SK-N-SH (cell line): ENCODE measurements at regions not wholly inside any gene's neighbourhood (a gene's known extent, or its start where the extent isn't known, plus 50 kb on each side); places are given as distances from the start of the nearest gene placed in this dataset.

ENCODE experiments used
- CTCF ChIA-PET: fragments of 300-600, 350-600 bp; formaldehyde crosslinking; extraction: SDS; loops from one replicate; lab custom pipeline; 2021; lab: Yijun Ruan, JAX
- POLR2A ChIA-PET: fragments of 350-600 bp; sonication (Branson Sonifier 250); formaldehyde crosslinking; extraction: SDS; loops from one replicate; lab custom pipeline; 2020; ENCODE audit warnings: antibody characterized with exemption, inconsistent platforms; lab: Yijun Ruan, JAX
- DNase-seq: peaks from one replicate; pipeline ENCODE4 v3.0.0; 2012
- H2AFZ ChIP-seq: fragments of 200-600 bp; sonication (generic); 2 replicates; pipeline ENCODE4 v1.8.1; 2016; ENCODE audit warnings: antibody characterized with exemption, mild to moderate bottlenecking, low read depth
- H3F3A ChIP-seq: fragments of 200-600 bp; sonication (generic); replicated peaks from 2 replicates; pipeline ENCODE3; 2016; ENCODE audit warnings: antibody characterized with exemption, mild to moderate bottlenecking; ENCODE audit not compliant: insufficient read depth
- H3K27ac ChIP-seq, 2 experiments: fragments of 200-500 bp in 1 of 2; fragments of 200-600 bp in 1 of 2; sonication (Bioruptor generic) in 1 of 2; sonication (generic), shearing (Covaris generic) in 1 of 2; 2 replicates each; pipeline versions ENCODE4 v1.5.1 to v1.6.1; 2014 to 2016; ENCODE audit warnings: low read depth in 2 of 2, inconsistent platforms in 1 of 2, low read length in 1 of 2, mild to moderate bottlenecking in 1 of 2, mixed read lengths in 1 of 2
- H3K27me3 ChIP-seq: fragments of 200-600 bp; sonication (generic), shearing (Covaris generic); 2 replicates; pipeline ENCODE4 v1.6.1; 2016; ENCODE audit warnings: mixed run types; ENCODE audit not compliant: insufficient read depth
- H3K36me3 ChIP-seq, 2 experiments: fragments of 200-500 bp in 1 of 2; fragments of 200-600 bp in 1 of 2; sonication (Bioruptor generic) in 1 of 2; sonication (generic) in 1 of 2; replicated peaks in 1 of 2; 2 replicates each; pipeline versions ENCODE3 to v1.5.1; 2014 to 2016; ENCODE audit warnings: low read length in 1 of 2, mild to moderate bottlenecking in 1 of 2; ENCODE audit not compliant: insufficient read depth in 2 of 2, control insufficient read depth in 1 of 2
- H3K4me1 ChIP-seq, 2 experiments: fragments of 200-500 bp in 1 of 2; fragments of 200-600 bp in 1 of 2; sonication (Bioruptor generic) in 1 of 2; sonication (generic), shearing (Covaris generic) in 1 of 2; 2 replicates each; pipeline versions ENCODE4 v1.5.1 to v1.6.1; 2014 to 2016; ENCODE audit warnings: low read depth in 1 of 2, low read length in 1 of 2, mixed run types in 1 of 2; ENCODE audit not compliant: insufficient read depth in 2 of 2, control insufficient read depth in 1 of 2
- H3K4me2 ChIP-seq: fragments of 200-600 bp; sonication (generic), shearing (Covaris generic); 2 replicates; pipeline ENCODE4 v1.6.1; 2017; ENCODE audit warnings: mixed run types
- H3K4me3 ChIP-seq, 2 experiments: fragments of 200-500 bp in 1 of 2; fragments of 200-600 bp in 1 of 2; sonication (Bioruptor generic) in 1 of 2; sonication (generic), shearing (Covaris generic) in 1 of 2; 2 replicates each; pipeline versions ENCODE4 v1.5.1 to v1.8.1; 2014 to 2016; ENCODE audit warnings: low read depth in 2 of 2, inconsistent platforms in 1 of 2, low read length in 1 of 2, mild to moderate bottlenecking in 1 of 2, mixed read lengths in 1 of 2, moderate library complexity in 1 of 2
- H3K79me2 ChIP-seq: fragments of 200-600 bp; sonication (generic); 2 replicates; pipeline ENCODE4 v1.8.1; 2017; ENCODE audit warnings: mild to moderate bottlenecking; ENCODE audit not compliant: insufficient read depth
- H3K9ac ChIP-seq: fragments of 200-600 bp; sonication (generic); 2 replicates; pipeline ENCODE4 v1.6.1; 2017; ENCODE audit warnings: mixed run types
- H3K9me2 ChIP-seq: fragments of 200-600 bp; sonication (generic); 2 replicates; pipeline ENCODE4 v1.6.1; 2017; ENCODE audit warnings: mixed run types
- H3K9me3 ChIP-seq: fragments of 200-600 bp; sonication (generic); 2 replicates; pipeline ENCODE4 v1.6.1; 2017; ENCODE audit warnings: mixed run types, mild to moderate bottlenecking, moderate library complexity
- H4K20me1 ChIP-seq: fragments of 200-600 bp; sonication (generic); 2 replicates; pipeline ENCODE4 v1.6.1; 2017; ENCODE audit warnings: mild to moderate bottlenecking, mixed run types; ENCODE audit not compliant: insufficient read depth
- FOSL2 ChIP-seq: IDR thresholded peaks from 2 replicates; pipeline ENCODE4 v1.4.0; 2012; ENCODE audit warnings: low read depth, mild to moderate bottlenecking, moderate library complexity, borderline replicate concordance
- GATA2 ChIP-seq: sonication (generic); formaldehyde crosslinking; IDR thresholded peaks from 2 replicates; pipeline ENCODE4 v1.5.0; 2020; ENCODE audit warnings: mild to moderate bottlenecking, missing genetic modification reagents
- JUND ChIP-seq: IDR thresholded peaks from 2 replicates; pipeline ENCODE4 v1.4.0; 2012
- NFIC ChIP-seq: IDR thresholded peaks from 2 replicates; pipeline ENCODE4 v1.4.0; 2012; ENCODE audit warnings: borderline replicate concordance
- NRF1 ChIP-seq: IDR thresholded peaks from 2 replicates; pipeline ENCODE4 v1.6.1; 2012; ENCODE audit warnings: low read depth, mild to moderate bottlenecking, low read length
- TAF1 ChIP-seq: IDR thresholded peaks from 2 replicates; pipeline ENCODE4 v1.6.1; 2012; ENCODE audit warnings: low read depth, mild to moderate bottlenecking, low read length, moderate library complexity, borderline replicate concordance
- TCF12 ChIP-seq: IDR thresholded peaks from 2 replicates; pipeline ENCODE4 v1.4.0; 2012
- TEAD4 ChIP-seq: IDR thresholded peaks from 2 replicates; pipeline ENCODE4 v1.4.0; 2012; ENCODE audit warnings: mild to moderate bottlenecking, borderline replicate concordance; ENCODE audit not compliant: insufficient read depth
- USF2 ChIP-seq: fragments of 150-350 bp; IDR thresholded peaks from 2 replicates; pipeline ENCODE4 v1.6.1; 2017; ENCODE audit warnings: antibody characterized with exemption, low read length, low read depth, borderline replicate concordance
- WGBS: methylation state at CpG from one replicate; pipeline ENCODE4 v1.1.6; 2017; ENCODE audit warnings: low lambda C conversion rate; 5-methylcytosine and 5-hydroxymethylcytosine counted together
- TF ChIP-seq, protein P1 (sequence below): IDR thresholded peaks from 2 replicates; pipeline ENCODE4 v1.6.1; 2012; ENCODE audit warnings: mild to moderate bottlenecking, low read depth, low read length, moderate library complexity

GRCh38 chr11:87926250-87926970 lies 248.8 kb downstream of the RAB38 start:
- DNase-seq: no peak
- no peaks in the 10 kb centered on the region for H3F3A ChIP-seq
- no peak overlapping the region for H3K4me3 ChIP-seq
- no peaks in the 10 kb centered on the region for H3K9me2 ChIP-seq
- H3K4me1 ChIP-seq: no peaks in the 10 kb centered on the region
- no peaks in the 10 kb centered on the region for H3K79me2 ChIP-seq
- WGBS: 27% methylated on average over 5 of the region's 5 CpGs
- ChIA-PET POLR2A (no interaction called here), CTCF (no interaction called here)
- no peaks in the 10 kb centered on the region for H3K9me3 ChIP-seq
- H3K9ac ChIP-seq: no peak overlapping the region
- H3K27ac ChIP-seq: no peak overlapping the region
- H3K4me2 ChIP-seq: no peak overlapping the region
- H4K20me1 ChIP-seq: no peaks in the 10 kb centered on the region
- H3K27me3 ChIP-seq: no peaks in the 10 kb centered on the region
- no peaks in the 10 kb centered on the region for H3K36me3 ChIP-seq
- TF ChIP-seq USF2 (no peak), GATA2 (no peak), NRF1 (no peak), JUND (0 out of 2 replicates have a peak, but pooled peaks have one; percentile 15)
- no peak overlapping the region for H2AFZ ChIP-seq

DNA sequence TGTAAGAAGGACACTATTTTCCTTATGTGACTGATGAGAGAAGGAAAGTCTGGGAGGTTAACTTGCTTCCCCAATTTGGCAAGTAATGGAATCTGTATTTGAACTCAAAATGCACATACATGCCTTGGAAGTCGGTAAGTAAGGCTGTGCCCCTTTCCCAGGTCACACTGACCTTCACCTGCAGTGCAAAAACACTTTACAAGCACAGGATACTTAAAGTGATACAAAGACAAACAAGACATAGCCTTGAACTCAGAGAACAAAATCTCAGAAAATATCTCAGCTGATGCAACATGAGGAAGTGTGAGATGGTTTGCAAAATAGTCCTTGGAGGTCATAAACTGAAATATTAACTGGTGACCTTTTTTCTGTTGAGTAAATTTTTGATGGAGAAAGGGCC lies 251.1 kb downstream of the RAB38 start:
- ChIA-PET POLR2A (no interaction called here), CTCF (no interaction called here)
- Histone ChIP-seq H3K4me3 (no peak overlapping the region), H3K9ac (no peak overlapping the region), H3K79me2 (no peaks in the 10 kb centered on the region), H2AFZ (no peak overlapping the region), H3K9me2 (no peaks in the 10 kb centered on the region), H3K9me3 (no peaks in the 10 kb centered on the region), H3K27ac (no peak overlapping the region), H3K36me3 (no peaks in the 10 kb centered on the region), H3K4me1 (no peaks in the 10 kb centered on the region), H3K27me3 (no peaks in the 10 kb centered on the region), H3F3A (no peaks in the 10 kb centered on the region), H4K20me1 (no peaks in the 10 kb centered on the region), H3K4me2 (no peak overlapping the region)
- WGBS: 0% methylated on average over 1 of the region's 1 CpG
- DNase-seq: no peak
- no peak for TF ChIP-seq JUND
- no peak for TF ChIP-seq TAF1
- no peak for TF ChIP-seq FOSL2

- Histone ChIP-seq H2AFZ (no peak overlapping the region), H3K27me3 (no peaks in the 10 kb centered on the region), H3K36me3 (no peaks in the 10 kb centered on the region), H3K9me3 (no peaks in the 10 kb centered on the region), H3F3A (no peaks in the 10 kb centered on the region), H3K4me2 (no peak overlapping the region), H3K4me3 (no peak overlapping the region)
- 4% methylated on average over 3 of the region's 3 CpGs for WGBS
- no peak for DNase-seq
- TF ChIP-seq TEAD4 (no peak), NFIC (no peak), FOSL2 (no peak), TCF12 (no peak)
- TF ChIP-seq, protein P1, sequence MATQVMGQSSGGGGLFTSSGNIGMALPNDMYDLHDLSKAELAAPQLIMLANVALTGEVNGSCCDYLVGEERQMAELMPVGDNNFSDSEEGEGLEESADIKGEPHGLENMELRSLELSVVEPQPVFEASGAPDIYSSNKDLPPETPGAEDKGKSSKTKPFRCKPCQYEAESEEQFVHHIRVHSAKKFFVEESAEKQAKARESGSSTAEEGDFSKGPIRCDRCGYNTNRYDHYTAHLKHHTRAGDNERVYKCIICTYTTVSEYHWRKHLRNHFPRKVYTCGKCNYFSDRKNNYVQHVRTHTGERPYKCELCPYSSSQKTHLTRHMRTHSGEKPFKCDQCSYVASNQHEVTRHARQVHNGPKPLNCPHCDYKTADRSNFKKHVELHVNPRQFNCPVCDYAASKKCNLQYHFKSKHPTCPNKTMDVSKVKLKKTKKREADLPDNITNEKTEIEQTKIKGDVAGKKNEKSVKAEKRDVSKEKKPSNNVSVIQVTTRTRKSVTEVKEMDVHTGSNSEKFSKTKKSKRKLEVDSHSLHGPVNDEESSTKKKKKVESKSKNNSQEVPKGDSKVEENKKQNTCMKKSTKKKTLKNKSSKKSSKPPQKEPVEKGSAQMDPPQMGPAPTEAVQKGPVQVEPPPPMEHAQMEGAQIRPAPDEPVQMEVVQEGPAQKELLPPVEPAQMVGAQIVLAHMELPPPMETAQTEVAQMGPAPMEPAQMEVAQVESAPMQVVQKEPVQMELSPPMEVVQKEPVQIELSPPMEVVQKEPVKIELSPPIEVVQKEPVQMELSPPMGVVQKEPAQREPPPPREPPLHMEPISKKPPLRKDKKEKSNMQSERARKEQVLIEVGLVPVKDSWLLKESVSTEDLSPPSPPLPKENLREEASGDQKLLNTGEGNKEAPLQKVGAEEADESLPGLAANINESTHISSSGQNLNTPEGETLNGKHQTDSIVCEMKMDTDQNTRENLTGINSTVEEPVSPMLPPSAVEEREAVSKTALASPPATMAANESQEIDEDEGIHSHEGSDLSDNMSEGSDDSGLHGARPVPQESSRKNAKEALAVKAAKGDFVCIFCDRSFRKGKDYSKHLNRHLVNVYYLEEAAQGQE: no peak
- TF ChIP-seq, all 33 proteins: peak for 0
- no peaks in the 10 kb centered on the region for H4K20me1 ChIP-seq
- H3K27ac ChIP-seq: no peak overlapping the region
- POLR2A ChIA-PET: no interaction called here
- CTCF ChIA-PET: no interaction called here
- no peak overlapping the region for H3K9ac ChIP-seq
- H3K9me2 ChIP-seq: no peaks in the 10 kb centered on the region
- H3K79me2 ChIP-seq: no peaks in the 10 kb centered on the region
- no peaks in the 10 kb centered on the region for H3K4me1 ChIP-seq
Observed at GRCh38 chr11:87917111-87917510, 258.1 kb downstream of the RAB38 start.
